ENCODE measurements at regions not wholly inside any gene's neighbourhood (a gene's known extent, or its start where the extent isn't known, plus 50 kb on each side); places are given as distances from the start of the nearest gene placed in this dataset.

GRCh38 chr10:2844925-2845324 is 222.4 kb upstream of the PFKP start:
- TF ChIP-seq POLR2AphosphoS5 (IDR thresholded peaks at IDR 0.05) (no peak), CTCF (IDR thresholded peaks at IDR 0.05) (no peak)

All from suprapubic skin (tissue), 3 donors.